GM06990 (cell line): ENCODE measurements at regions not wholly inside any gene's neighbourhood (a gene's known extent, or its start where the extent isn't known, plus 50 kb on each side); places are given as distances from the start of the nearest gene placed in this dataset.

Experiments used
- DNase-seq: peaks from one replicate; pipeline ENCODE4 v3.0.0-alpha.2; 2011; ENCODE audit not compliant: insufficient read length; ENCODE audit errors: extremely low read depth
- H3K27me3 ChIP-seq: replicated peaks from 2 replicates; pipeline ENCODE4 v1.6.0; 2011; ENCODE audit warnings: low read length; ENCODE audit not compliant: control insufficient read depth, insufficient read depth
- H3K36me3 ChIP-seq: 2 replicates; pipeline ENCODE4 v1.5.1; 2011; ENCODE audit warnings: low read length; ENCODE audit not compliant: control insufficient read depth, insufficient read depth
- H3K4me3 ChIP-seq: replicated peaks from 2 replicates; pipeline ENCODE4 v1.5.1; 2011; ENCODE audit warnings: low read depth, mild to moderate bottlenecking, control low read depth, low read length
- TF ChIP-seq, protein P1 (sequence below): IDR thresholded peaks from 2 replicates; pipeline ENCODE4 v1.5.1; 2011; ENCODE audit warnings: low read length, control low read depth, mild to moderate bottlenecking, inconsistent platforms; ENCODE audit not compliant: insufficient read depth, poor library complexity, severe bottlenecking

DNA sequence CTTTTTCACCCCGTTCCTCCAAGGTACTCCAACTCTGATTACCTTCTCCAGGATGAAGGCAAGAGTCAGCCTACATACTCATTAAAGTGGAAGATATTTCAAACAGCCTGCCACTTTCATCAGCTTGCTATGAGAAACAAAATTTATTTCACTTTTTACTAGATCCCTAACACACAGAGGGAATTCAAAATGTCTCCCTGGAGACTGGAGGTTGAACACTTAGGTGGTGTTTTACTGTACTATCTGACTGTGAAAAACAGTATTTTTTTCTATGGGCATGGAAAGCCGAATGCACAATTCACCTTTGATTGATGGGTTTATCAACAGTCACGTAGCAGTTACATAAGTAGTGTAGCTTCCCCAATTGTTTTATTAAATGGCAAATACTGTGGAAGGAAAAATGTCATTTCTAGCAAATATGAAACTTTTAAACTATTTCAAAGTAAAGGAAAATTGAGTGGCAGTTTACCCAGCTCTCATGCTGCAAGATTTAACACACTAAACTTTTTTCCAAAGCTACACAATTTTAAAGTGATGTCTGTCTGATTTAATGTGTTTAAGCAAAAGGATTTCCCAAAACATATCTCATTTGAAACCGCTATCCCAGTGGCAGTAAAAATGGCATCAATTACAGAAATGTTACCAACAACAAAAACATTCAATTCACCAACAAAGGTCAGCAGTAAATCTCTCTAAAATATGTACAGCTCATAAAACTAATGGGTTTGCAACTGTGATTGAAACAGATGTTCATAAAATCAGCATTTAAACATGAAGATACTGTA, 125.0 kb upstream of the TLE4 start:
- DNase-seq, result no peak
- no peaks in the 10 kb centered on the region for H3K36me3 ChIP-seq
- TF ChIP-seq, protein P1, sequence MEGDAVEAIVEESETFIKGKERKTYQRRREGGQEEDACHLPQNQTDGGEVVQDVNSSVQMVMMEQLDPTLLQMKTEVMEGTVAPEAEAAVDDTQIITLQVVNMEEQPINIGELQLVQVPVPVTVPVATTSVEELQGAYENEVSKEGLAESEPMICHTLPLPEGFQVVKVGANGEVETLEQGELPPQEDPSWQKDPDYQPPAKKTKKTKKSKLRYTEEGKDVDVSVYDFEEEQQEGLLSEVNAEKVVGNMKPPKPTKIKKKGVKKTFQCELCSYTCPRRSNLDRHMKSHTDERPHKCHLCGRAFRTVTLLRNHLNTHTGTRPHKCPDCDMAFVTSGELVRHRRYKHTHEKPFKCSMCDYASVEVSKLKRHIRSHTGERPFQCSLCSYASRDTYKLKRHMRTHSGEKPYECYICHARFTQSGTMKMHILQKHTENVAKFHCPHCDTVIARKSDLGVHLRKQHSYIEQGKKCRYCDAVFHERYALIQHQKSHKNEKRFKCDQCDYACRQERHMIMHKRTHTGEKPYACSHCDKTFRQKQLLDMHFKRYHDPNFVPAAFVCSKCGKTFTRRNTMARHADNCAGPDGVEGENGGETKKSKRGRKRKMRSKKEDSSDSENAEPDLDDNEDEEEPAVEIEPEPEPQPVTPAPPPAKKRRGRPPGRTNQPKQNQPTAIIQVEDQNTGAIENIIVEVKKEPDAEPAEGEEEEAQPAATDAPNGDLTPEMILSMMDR, result no peak
- H3K4me3 ChIP-seq, result no peak overlapping the region
- no peaks in the 10 kb centered on the region for H3K27me3 ChIP-seq

DNA sequence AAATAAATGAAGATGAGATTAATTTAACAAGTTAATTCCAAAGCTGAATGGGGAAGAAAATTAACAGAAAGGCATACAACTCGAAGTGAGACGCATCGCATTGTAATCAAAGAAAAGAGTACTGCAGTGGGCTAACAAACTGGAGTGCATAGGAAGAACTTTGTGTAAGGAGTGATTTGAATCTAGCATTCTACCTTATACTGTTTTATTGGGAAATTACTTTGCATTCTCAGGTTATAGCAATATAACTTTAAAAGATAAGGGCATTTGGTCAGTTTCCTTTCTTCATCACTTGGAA, 124.5 kb upstream of the TLE4 start:
- TF ChIP-seq, protein P1, result no peak
- no peak for DNase-seq
- no peaks in the 10 kb centered on the region for H3K27me3 ChIP-seq
- no peak overlapping the region for H3K4me3 ChIP-seq
- H3K36me3 ChIP-seq, result no peaks in the 10 kb centered on the region

DNA sequence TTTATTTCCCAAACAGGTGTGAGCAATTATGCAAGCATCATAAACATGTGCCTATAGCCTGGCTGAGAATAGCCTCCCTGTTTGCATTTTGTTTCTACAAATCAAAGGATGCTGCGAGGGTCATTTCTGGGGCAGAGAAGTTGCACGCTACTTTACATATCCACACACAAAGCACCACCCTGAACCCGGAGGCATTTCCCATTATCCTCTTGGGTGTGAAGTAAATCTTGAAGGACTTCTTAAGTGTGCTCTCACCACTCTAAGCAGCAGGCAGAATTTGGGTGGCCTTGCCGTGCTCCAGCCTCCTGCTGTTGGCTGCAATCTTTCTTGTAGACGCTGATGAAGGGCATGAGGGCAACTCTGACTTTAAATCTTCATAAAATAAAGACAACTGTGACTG, 124.0 kb upstream of the TLE4 start:
- no peak overlapping the region for H3K4me3 ChIP-seq
- H3K27me3 ChIP-seq, result no peaks in the 10 kb centered on the region
- no peaks in the 10 kb centered on the region for H3K36me3 ChIP-seq
- DNase-seq, result no peak
- TF ChIP-seq, protein P1, result no peak

DNA sequence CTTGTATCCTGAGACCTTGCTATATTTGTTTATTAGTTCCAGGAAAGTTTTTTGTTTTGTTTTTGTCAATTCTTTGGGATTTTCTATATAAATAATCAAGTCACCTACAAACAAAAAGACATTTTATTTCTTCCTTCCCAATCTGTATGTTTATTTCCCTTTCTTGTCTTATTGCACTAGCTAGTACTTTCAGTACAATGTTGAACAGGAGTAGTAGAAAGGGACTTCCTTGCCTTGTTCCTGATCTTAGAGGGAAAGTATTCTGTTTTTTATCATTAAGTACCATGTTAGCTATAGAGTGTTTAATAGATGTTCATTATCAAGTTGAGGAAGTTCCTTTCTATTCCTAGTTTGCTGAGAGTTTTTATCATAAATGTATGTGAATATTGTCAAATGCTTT, 119.5 kb upstream of the TLE4 start:
- Histone ChIP-seq H3K4me3 (no peak overlapping the region), H3K27me3 (no peaks in the 10 kb centered on the region), H3K36me3 (no peaks in the 10 kb centered on the region)
- DNase-seq, result no peak
- TF ChIP-seq, protein P1, result no peak

DNA sequence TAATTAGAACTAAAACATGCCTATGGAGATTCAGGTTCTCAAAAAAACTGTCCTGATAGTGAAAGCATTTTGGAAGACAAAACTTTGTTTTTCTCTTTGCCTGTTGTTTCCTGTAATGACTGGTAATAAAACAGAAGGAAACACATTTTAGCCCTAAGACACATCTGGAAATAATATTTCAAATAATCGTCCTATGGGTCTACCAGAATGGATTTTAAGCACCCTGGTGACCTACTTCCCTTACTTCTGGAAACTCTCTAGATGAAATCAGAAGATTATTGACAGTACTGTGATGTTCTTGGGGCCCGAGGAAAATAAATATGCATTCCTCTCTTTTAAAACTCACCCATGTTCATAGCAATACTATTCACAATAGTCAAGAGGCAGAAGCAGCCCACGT, 110.1 kb upstream of the TLE4 start:
- no peaks in the 10 kb centered on the region for H3K27me3 ChIP-seq
- H3K36me3 ChIP-seq, result no peaks in the 10 kb centered on the region
- DNase-seq, result no peak
- no peak overlapping the region for H3K4me3 ChIP-seq
- TF ChIP-seq, protein P1, result no peak

DNA sequence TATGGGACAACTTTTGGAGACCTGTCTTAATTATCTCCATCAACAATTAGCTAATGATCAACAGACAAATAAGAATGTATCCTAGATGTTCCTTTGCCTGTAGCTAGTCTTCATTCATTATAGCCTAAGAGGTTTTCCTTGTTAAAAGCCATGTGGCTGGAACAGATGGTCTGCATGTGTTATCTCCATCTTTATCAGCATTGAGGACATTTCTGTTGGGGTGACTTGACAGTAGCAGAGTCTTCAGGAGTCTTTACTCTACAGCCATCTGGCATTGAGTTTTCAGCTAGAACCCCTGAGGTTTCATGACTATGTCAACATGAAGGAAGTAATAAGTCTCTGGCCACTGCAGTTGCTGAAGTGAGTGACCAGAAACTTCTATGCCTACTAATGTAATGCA, 106.6 kb upstream of the TLE4 start:
- no peak for DNase-seq
- Histone ChIP-seq H3K4me3 (no peak overlapping the region), H3K36me3 (no peaks in the 10 kb centered on the region), H3K27me3 (no peaks in the 10 kb centered on the region)
- TF ChIP-seq, protein P1, result no peak
